Right renal cortex interstitium (tissue), 3 donors: ENCODE measurements at regions not wholly inside any gene's neighbourhood (a gene's known extent, or its start where the extent isn't known, plus 50 kb on each side); places are given as distances from the start of the nearest gene placed in this dataset.

Source experiments
- DNase-seq, 3 donors: peaks; one replicate each; pipeline ENCODE4 v3.0.0-alpha.2; 2013; ENCODE audit warnings: low read depth in 3 of 3, low spot score in 2 of 3

DNA sequence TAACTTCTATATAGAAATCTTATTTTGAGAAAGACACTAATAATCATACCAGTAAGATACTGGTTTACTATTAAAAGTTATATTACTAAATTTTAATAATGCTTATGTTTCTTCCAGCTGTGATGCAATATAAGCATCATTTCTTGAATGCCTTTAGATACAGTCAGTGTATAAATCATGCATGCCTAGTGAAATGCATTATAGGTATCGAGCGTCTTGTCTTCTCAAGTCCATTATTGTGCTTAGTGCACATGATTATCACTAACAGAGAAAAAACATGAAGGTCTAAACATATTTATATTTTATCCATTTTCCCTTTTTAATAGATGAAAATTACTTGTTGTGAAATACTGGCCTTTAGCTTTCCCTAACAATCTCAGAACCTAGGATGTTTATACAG is 1021.5 kb upstream of the AGA start:
- DNase-seq: no peak

GRCh38 chr4:178470996-178471784 is 1029.0 kb upstream of the AGA start:
- no peak for DNase-seq

DNA sequence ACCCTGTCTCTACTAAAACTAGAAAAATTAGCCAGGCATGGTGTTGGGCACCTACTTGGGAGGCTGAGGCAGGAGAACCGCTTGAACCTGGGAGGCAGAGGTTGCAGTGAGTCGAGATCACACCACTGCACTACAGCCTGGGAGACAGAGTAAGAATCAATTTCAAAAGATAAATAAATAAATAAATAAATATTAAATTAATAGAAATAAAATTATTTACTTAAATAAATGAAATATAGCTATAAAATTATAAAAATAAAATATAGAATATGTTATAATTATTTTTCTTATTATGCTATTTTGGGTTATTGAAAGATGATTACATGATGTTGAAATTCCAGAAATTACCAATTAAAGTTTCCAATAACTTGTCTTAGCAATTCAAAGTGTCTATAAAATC is 1029.8 kb upstream of the AGA start:
- no peak for DNase-seq

- no peak for DNase-seq
These were observed 1037.9 kb upstream of the AGA start for GRCh38 chr4:178480105-178480504.

DNA sequence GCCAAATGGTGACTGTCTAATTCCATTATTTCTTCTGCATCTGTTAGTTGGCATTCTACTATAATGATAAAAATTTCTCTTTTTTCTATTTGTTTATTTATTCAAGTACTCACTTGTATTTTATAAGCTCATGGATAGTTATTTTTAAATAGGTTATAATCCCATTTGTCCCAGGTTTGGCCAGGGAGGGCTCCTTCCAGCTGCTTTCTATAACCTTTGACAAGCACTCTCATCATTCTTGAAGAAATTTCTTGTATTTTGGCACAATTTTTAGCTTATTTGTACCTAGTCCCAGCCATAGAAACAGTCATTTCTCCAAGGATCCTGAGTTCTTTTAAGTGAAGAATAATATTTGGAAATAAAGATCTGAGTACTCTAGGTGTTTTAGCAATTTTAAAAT is 1038.6 kb upstream of the AGA start:
- no peak for DNase-seq

GRCh38 chr4:178481564-178481963 is 1039.3 kb upstream of the AGA start:
- DNase-seq: no peak

- no peak for DNase-seq
These were observed 1080.8 kb upstream of the AGA start for GRCh38 chr4:178523038-178523437.

- no peak for DNase-seq
These were observed 1093.8 kb upstream of the AGA start for GRCh38 chr4:178535939-178536579.

DNA sequence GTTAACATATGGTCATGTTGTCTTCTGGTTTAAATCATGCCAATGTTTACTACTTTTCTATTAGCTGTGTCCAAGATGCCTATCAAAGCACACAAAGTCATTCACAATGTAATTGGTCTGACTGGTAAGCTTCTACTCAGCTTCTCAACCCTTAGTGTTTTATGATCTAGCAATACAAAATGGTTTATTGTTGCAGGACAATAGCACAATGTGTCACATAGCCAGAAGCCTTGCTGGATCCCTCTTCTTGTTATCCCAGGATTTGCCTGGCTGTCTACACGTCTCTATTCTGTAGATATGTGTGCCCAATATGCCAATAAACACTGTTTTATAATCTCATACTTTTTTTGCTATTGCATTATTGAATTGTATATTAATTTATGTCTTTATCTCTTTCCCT is 1111.0 kb upstream of the AGA start:
- no peak for DNase-seq

GRCh38 chr4:178554352-178554751 is 1112.1 kb upstream of the AGA start:
- DNase-seq: no peak

DNA sequence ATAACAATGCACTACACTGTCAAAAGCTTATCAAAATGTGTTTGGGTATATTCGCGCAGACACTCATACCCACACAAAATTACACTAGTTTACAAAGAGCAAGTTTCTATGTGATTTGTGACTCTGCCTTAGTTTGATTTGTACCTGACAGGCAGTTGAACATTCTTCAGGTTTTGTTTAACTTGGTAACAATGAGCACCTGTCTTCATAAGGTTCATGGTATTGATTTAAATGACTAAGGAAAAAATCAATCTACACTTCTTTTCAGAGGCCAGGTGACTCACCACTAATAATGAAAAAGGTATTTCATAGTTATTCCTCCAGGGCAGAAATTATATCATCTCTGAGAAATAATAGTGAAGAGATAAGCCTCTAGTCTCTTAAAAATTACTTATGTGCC is 1114.6 kb upstream of the AGA start:
- DNase-seq: no peak

- no peak for DNase-seq
These were observed 1135.7 kb upstream of the AGA start for GRCh38 chr4:178577933-178578332.

GRCh38 chr4:178595500-178596138 is 1153.4 kb upstream of the AGA start:
- DNase-seq: no peak

DNA sequence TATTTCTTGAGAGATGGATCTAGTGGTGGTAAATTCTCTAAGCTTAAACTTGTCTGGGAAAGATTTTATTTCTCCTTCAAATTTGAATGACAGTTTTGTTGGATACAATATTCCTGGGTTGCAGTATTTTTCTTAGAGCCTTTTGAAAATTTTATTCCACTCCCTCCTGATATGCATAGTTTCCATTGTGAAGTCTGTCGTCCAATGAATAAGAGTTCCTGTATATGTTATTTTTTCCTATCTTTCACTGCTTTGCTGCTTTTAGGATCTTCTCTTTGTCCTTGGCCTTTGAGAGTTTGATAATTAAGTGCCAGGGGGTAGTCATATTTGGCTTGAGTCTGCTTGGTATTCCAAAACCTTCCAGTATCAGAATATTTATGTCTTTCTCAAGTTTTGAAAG is 1156.4 kb upstream of the AGA start:
- no peak for DNase-seq

- DNase-seq: no peak
These were observed 1157.3 kb upstream of the AGA start for GRCh38 chr4:178599521-178599920.

DNA sequence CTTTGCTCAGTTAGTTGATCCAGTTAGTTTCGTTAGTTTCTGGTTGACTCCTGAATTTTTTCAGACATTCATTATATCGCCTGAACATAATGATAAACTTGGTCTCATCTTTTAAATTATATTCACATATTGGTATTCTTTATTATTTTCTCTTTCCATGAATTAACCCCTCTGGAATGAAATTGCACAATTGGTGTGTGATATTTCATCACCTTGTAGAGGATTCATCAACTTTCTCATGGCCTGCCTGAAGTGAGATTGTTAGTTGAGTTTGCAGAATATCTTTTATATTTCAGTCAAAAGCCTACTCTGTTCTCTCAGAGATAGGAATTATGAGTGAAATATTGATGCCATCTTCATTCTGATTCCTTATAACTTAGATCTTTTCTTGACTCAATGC is 1160.6 kb upstream of the AGA start:
- no peak for DNase-seq

GRCh38 chr4:178611062-178611461 is 1168.8 kb upstream of the AGA start:
- no peak for DNase-seq

DNA sequence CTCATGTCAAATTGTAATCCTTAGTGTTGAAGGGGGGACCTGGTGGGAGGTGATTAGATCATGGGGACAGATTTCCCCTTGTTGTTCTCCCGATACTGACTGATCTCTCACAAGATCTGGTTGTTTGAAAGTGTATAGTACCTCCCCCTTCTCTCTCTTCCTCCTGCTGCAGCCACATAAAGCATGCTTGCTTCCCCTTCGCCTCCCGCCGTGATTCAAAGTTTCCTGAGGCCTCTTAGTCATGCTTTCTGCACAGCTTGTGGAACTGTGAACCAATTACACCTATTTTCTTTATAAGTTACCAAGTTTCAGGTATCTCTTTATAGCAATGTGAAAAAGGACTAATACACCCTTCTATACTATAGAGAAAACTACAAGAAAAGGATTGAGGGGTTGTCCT is 1170.5 kb upstream of the AGA start:
- no peak for DNase-seq

- no peak for DNase-seq
These were observed 1190.2 kb upstream of the AGA start for GRCh38 chr4:178632415-178632814.

DNA sequence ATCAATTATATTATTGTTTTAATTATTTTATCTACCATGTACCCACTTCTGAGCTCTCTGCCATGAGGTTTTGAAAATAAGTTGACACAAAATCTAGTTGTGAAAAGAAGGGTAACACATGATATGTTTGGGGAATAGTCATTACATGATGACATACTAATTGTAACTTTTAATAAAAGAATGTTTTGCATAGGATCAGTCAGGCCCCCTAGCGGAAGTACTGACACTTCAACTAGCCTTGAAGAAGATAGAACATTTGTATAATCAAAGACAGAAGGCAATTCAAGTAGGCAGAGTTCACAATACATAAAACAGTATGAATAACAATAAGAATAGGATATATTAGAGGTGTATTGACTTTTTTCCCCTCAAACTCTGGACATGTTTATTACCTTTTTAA is 1191.0 kb upstream of the AGA start:
- DNase-seq: no peak

DNA sequence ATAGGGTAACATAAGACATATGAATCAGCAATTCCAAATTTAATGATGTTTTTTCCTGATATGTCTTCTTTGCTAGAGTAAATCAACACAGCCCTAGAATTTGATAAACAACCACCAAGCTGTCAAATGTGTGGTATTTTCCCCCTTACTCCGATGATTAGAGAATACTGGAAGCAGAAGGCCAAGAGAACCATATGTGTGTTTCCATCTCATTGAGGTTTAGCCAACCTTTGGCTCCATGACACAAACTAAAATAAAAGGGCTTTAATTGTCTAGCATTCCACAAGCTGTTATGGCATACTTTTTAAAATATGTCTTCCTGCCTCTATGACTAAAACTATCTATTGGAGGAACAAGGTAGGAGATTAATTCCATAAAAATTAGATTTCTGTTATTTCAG is 1222.4 kb upstream of the AGA start:
- no peak for DNase-seq

DNA sequence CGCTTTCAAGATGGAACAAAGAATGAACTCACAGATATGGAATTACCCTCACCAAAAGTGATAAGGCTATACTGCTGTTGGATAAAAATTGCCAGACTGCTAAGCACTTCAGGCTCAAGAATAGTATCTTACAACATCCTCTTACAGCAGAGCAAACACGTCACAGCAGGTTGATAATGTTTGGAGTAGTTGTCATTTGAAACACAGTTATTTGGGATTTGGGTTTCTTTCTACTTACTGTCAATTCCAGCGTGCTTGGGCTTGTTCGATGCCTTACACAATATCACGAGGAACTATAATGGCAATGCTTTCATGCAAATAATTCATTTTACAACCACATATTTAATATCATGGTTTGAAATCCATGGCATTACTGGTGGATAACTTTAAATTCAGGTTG is 1223.7 kb upstream of the AGA start:
- no peak for DNase-seq
